Right cardiac atrium (tissue), 5 donors: ENCODE measurements at regions not wholly inside any gene's neighbourhood (a gene's known extent, or its start where the extent isn't known, plus 50 kb on each side); places are given as distances from the start of the nearest gene placed in this dataset.

Experiments
- ATAC-seq, 2 donors: fragments of 200-7000 bp; cut with Tn5 transposase; one replicate each; pipeline versions ENCODE4 v1.8.0 to v1.9.1; 2020; ENCODE audit warnings: moderate library complexity in 2 of 2, mild to moderate bottlenecking in 1 of 2
- DNase-seq, 3 donors: peaks; one replicate each; pipeline ENCODE4 v3.0.0-alpha.2; 2020
- H3K27ac ChIP-seq: one replicate; pipeline ENCODE4 v1.5.1; 2013; ENCODE audit warnings: mild to moderate bottlenecking, low read length, control low read depth, moderate library complexity
- H3K27me3 ChIP-seq: one replicate; pipeline ENCODE4 v1.6.1; 2013; ENCODE audit not compliant: control insufficient read depth, insufficient read depth
- H3K4me1 ChIP-seq: one replicate; pipeline ENCODE4 v1.6.1; 2013; ENCODE audit warnings: low read length; ENCODE audit not compliant: control insufficient read depth, insufficient read depth
- H3K4me3 ChIP-seq: one replicate; pipeline ENCODE4 v1.5.1; 2013; ENCODE audit warnings: low read length, control low read depth
- H3K9me3 ChIP-seq: one replicate; pipeline ENCODE4 v1.6.1; 2013; ENCODE audit warnings: low read length; ENCODE audit not compliant: control insufficient read depth
- WGBS: extraction: QIAGEN DNeasy Blood & Tissue Kit; methylation state at CpG from one replicate; pipeline ENCODE4 v1.1.7; 2013; 5-methylcytosine and 5-hydroxymethylcytosine counted together
- intact Hi-C, 4 donors: fragments of 100-400 bp; cut with DNase I; formaldehyde crosslinking; loops; one replicate each; pipeline versions ENCODE4 v1.11.0 to v1.14.0; 2022 to 2023
- donor health status: healthy with polysubstance abuse.
- donor health status: DM: no; HTN: yes; CAD: no.
- donor health status: DM: no; HTN: no; CAD: no.
- donor health status: DM: no; HTN: yes; CAD: no; lungs with severe emphysema.
- donor health status: DM: yes; HTN: yes; CAD: no.

DNA sequence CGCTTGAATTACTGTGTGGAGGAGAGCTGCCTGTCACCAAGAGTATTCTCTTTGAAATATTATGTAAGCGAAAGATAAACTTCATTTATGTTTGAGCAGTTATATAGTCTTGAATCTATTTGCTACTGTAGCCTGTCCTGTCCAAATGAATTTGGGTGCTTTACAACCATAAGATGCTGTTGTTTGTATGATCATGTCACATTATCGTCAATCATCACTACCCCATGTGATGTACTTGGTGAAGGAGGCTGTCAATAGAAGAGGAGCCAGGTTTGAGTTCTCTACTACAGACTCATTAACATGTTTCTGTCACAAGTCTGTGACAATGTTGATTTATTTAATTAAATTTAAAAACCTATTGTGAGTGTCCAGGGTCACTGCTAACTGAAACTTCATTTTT, 403.3 kb upstream of the MEF2C start:
- ATAC-seq (no peak), DNase-seq (no peak)
- WGBS: 95% methylated on average over 3 of the region's 3 CpGs
- intact Hi-C loops: no loop called here
- no peak overlapping the region for H3K4me3 ChIP-seq
- H3K9me3 ChIP-seq: no peaks in the 10 kb centered on the region
- H3K27ac ChIP-seq: no peak overlapping the region
- H3K4me1 ChIP-seq: peaks cover 2% of the 10 kb centered on the region
- no peaks in the 10 kb centered on the region for H3K27me3 ChIP-seq

DNA sequence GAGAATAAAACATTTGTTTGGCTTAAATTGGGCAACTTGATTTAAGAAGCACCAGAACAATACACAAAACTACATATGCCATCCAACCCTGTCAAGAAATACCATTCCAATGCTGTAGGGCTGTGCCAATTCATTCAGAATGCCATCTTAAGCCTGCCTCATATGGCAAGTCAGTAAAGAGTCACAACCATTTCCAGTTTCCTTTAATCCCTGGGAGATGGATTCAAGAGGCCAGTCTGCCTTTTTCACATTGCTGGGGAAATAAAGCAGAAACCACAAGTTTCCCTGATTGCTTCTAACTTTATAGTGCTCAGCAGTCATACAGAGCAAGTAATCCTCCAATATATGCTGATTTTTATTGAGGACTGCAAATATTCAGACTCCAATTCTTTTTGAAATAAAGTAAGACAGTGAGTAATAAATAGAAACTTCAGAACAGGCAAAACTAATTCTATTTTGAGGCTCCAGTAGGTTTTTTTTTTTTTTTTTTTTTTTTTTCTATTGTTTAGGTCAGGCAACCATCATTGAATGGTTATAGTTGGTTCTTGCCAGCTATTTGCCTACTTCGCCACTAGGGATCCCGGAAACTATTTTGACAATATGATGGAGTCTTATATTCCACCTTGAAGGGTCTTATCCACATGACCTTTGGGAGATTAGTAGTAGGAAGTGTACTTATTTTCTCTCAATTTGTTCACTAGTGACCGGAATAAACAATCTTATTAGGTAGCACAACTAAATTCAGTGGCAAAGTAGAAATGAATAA, 400.9 kb upstream of the MEF2C start:
- ATAC-seq (no peak), DNase-seq (no peak)
- Histone ChIP-seq H3K4me3 (no peak overlapping the region), H3K27me3 (no peaks in the 10 kb centered on the region), H3K9me3 (no peaks in the 10 kb centered on the region), H3K27ac (no peak overlapping the region), H3K4me1 (peaks cover 3% of the 10 kb centered on the region)
- intact Hi-C loops: no loop called here
- 94% methylated on average over 3 of the region's 3 CpGs for whole genome bisulfite sequencing

DNA sequence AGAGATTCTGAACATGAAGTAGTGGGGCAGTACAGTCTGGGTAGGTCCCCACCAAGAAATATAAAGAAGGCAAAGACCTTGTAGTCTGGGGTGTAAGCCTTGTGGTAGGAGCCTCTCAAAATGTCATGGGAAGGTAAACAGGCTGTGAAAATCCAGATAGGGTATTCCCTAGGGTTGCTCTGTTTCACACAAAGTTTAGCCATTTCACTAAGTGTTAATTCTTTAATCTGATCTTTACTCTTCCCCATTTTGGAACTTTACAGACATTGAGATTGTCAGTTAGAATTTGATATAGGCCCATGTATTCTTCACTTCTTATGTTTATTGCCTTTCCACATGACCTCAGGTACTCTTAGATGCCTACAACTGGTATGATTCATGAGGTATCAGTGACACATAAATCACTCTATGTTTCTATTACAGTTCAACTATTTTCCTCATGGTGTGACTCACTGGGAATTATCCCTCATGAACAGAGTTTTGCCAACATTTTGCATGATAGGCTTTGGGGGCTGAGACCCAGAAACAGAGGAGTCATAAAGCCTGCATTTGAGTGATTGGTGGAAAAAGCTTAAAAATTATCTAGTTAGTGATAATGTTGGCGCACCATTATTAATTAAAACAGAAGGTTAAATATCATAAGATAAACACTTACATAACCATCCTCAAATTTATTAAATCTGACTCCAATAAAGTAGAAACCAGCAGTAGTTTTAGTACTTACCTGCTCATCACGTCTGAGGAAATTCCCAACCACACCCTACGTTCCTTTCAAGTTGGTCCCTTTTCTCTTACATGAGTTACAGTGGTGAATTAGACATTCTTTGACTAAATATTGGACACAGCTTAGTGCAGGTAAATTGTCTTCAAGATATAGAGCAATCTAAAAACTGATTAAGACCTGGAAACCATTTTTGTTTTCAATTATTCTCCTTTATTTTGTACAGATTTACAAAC, 399.8 kb upstream of the MEF2C start:
- Histone ChIP-seq H3K27me3 (no peaks in the 10 kb centered on the region), H3K9me3 (no peaks in the 10 kb centered on the region), H3K4me3 (no peak overlapping the region), H3K4me1 (peaks cover 3% of the 10 kb centered on the region), H3K27ac (no peak overlapping the region)
- intact Hi-C loops: no loop called here
- 93% methylated on average over 3 of the region's 3 CpGs for WGBS
- no peak for DNase-seq
- ATAC-seq: no peak

DNA sequence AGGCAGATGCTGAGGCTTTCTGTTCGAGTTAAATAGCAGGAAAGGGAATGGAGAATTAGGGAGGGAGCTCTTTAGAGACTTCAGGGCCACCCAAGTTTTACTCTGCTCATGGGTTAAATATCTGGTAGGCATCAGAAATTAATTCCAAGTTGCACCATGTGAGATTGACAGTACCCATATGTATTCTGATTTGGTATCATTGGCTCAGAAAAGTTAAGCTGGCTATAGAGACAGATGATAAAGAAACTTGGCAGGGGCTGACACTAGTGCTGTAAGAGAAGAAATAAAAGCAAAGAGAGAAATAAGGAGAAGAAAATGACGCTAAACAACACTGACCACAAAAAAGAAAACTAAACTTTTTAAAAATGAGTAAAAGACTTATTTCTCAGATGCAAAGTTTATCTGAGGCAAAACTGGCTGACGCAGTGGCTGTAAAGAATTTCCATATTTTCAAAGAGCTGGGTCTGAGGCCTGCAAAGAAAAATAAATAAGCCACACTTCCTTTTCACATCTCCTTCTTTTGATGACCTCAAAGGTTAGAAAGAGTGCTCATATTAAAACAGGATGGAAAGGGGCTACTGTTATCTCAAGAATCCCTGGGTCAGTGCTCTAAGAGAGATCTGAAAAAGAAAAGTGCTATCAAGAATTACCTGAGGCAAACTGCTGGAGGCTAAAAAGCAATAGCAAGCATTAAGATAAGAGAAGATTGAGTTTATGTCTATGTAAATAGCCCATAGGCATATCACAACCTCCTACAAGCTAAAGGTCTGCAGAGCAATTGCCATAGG, 399.0 kb upstream of the MEF2C start:
- Histone ChIP-seq H3K4me3 (no peak overlapping the region), H3K27me3 (no peaks in the 10 kb centered on the region), H3K27ac (no peak overlapping the region), H3K4me1 (peaks cover 3% of the 10 kb centered on the region), H3K9me3 (no peaks in the 10 kb centered on the region)
- intact Hi-C loops: no loop called here
- no peak for ATAC-seq
- DNase-seq: no peak
- WGBS: 61% methylated on average over 3 of the region's 3 CpGs

DNA sequence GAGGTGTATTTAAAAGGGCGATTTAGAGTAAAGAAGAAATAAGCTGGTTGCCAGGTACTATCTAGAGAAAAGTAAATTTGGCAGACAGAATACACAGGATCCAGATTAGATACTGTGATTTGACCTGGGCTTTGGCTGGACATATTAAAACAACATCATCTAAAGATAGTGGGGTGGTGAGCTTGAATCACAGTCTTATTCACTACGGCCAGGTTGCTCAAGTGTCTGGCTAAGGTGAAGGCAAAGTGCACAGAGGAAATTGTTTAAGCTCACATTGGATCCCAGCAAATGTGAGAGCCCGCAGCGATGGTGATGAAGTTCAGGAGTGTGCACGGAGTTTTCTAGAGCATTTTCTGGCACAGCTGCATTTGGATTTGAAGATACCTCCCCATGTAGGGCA, 398.2 kb upstream of the MEF2C start:
- DNase-seq (no peak), ATAC-seq (peak in 1 of 2 donors; percentile 41)
- Histone ChIP-seq H3K27ac (no peak overlapping the region), H3K27me3 (no peaks in the 10 kb centered on the region), H3K9me3 (no peaks in the 10 kb centered on the region), H3K4me3 (no peak overlapping the region), H3K4me1 (peaks cover 3% of the 10 kb centered on the region)
- 46% methylated on average over 5 of the region's 5 CpGs for WGBS
- intact Hi-C loops: no loop called here

DNA sequence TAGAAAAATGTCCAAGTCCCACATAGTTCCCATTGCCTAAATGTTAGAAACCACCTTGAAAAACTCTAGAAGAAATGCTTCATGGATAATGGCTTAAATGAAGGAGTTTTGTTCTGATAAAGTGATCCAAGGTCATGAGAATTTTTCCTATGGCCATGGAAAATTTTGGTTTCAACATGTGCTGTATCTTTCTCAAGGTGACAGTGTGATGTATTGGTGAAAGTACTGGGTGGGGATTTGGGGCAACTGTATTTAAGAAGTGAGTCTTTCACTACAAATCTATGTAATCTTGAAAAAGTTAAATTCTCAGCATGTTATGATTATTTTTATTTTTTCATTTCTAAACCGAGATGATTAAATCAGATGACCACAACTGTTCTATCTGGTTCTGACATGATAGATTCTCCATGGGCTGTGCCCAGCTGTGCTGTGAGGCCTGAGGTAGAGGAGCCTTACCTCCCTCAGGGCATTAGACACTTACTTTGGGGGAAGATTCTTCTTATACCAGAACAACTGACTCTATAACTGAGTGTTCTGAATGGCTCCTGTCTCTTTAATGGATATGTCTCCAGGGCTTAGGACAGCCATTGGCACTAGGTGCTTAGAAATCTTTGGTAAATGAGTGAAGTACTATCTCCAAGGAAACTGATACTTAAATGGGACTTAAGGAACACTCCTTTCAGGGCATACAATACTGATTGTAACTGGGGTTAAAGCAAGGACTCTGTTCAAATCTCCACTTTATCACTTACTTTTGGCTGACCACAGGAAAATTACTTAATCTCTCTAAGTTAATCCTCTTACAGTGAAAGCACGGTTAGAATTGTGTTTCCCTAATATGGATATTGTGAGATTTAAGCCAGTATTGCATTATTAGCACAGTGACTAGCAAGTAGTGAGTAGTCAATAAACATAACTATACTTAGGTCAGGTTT, 397.4 kb upstream of the MEF2C start:
- DNase-seq (no peak), ATAC-seq (no peak)
- intact Hi-C loops: no loop called here
- H3K9me3 ChIP-seq: no peaks in the 10 kb centered on the region
- H3K27ac ChIP-seq: no peak overlapping the region
- no peaks in the 10 kb centered on the region for H3K27me3 ChIP-seq
- 51% methylated on average over 2 of the region's 2 CpGs for WGBS
- H3K4me1 ChIP-seq: peaks cover 3% of the 10 kb centered on the region
- H3K4me3 ChIP-seq: no peak overlapping the region

DNA sequence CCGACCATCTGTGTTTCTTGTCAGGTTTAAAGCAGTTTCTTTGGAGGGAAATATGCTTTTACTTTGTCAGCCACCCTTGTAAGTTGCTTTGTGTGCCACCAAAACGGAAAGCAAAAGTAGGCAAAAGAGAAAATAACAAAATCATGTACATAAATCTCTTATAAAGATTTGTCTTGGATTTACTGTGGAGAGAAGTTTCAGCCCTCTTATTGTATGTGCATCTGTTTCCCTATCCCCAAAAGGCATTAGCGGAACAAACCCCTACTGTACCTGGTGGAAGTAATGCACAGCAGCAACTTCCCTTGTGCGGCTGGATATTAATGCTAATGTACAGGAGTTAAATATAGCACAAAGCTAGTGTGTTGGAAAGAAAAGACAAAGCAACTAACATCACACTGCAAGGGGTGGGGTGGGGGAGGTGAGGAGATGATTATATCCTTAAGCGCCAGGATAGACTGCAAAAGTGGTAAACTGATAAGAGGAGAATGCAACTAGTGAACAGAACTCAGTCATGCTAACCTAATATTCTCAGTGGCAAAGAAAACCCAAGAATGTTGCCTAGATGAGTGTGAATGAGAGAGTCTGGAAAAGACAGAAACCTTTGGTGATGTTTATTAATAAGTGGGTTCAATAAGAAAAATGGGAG, 396.5 kb upstream of the MEF2C start:
- no peak overlapping the region for H3K4me3 ChIP-seq
- no peaks in the 10 kb centered on the region for H3K9me3 ChIP-seq
- WGBS: 79% methylated on average over 5 of the region's 5 CpGs
- peaks cover 3% of the 10 kb centered on the region for H3K4me1 ChIP-seq
- no peak for ATAC-seq
- H3K27ac ChIP-seq: no peak overlapping the region
- no peaks in the 10 kb centered on the region for H3K27me3 ChIP-seq
- intact Hi-C loops: no loop called here
- no peak for DNase-seq

DNA sequence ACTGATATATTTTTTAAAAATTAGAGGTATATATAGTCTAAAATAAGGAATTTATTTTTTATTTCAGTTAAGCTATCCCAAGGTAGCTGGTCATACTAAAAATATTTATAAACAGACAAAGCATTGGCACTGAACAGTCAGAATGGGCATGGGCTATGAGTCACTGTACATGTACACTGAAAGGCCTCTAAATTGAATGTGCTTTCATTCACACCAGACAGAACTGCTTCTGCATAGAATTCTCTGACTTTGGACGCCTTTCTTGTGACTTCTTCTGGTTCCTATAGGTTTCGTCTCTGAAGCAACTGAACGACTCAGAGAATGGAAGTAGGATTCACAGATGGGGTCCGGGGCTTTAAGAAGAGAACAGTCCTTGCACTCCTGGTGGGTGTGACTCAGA, 394.8 kb upstream of the MEF2C start:
- WGBS: 95% methylated on average over 4 of the region's 4 CpGs
- DNase-seq: no peak
- H3K4me3 ChIP-seq: no peak overlapping the region
- H3K4me1 ChIP-seq: peaks cover 3% of the 10 kb centered on the region
- intact Hi-C loops: no loop called here
- H3K9me3 ChIP-seq: no peaks in the 10 kb centered on the region
- H3K27me3 ChIP-seq: no peaks in the 10 kb centered on the region
- no peak for ATAC-seq
- no peak overlapping the region for H3K27ac ChIP-seq

DNA sequence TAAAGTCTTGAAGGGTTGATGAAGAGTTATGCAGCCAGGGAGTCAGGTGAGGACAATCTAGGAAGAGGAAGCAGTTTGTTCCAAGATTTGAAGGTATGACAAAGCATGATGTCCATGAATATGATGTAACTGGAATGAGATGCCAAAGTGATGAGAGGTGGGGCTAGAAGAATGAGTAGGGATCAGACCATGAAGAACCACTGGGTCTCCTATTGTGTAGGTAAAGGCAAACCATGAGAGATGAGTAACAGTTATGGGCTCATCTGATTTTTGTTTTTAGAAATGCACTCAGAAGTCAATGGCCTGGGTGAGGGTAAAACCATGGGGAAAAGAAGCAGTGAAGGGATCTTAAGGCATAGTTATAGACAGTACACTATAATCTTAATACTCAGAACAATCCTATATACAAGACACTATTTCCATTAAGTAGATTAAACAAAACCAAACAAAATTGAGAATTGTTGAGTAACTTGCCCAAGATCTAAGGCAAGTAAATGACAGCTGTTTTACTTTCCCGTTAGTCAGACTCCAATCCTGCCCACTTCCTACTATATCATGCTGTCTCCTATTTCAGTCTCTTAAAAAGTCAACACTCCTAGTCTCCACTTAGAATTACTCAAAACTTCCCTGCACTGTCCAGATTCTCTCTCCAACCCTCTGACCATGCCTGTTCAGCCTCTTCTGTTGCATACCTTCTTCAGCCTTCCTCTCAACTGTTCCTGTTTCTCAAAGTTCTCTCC, 393.8 kb upstream of the MEF2C start:
- Histone ChIP-seq H3K27ac (no peak overlapping the region), H3K4me3 (no peak overlapping the region), H3K9me3 (no peaks in the 10 kb centered on the region), H3K27me3 (no peaks in the 10 kb centered on the region), H3K4me1 (peaks cover 3% of the 10 kb centered on the region)
- intact Hi-C loops: no loop called here
- no peak for ATAC-seq
- no peak for DNase-seq
- 85% methylated on average over 1 of the region's 1 CpG for WGBS
